HG03064 (cell line): ENCODE measurements at regions not wholly inside any gene's neighbourhood (a gene's known extent, or its start where the extent isn't known, plus 50 kb on each side); places are given as distances from the start of the nearest gene placed in this dataset.

Source experiments
- ATAC-seq: cut with Tn5 transposase; IDR thresholded peaks from one replicate; pipeline ENCODE4 v1.9.1; 2021; ENCODE audit warnings: low read depth; ENCODE audit not compliant: unreplicated experiment

DNA sequence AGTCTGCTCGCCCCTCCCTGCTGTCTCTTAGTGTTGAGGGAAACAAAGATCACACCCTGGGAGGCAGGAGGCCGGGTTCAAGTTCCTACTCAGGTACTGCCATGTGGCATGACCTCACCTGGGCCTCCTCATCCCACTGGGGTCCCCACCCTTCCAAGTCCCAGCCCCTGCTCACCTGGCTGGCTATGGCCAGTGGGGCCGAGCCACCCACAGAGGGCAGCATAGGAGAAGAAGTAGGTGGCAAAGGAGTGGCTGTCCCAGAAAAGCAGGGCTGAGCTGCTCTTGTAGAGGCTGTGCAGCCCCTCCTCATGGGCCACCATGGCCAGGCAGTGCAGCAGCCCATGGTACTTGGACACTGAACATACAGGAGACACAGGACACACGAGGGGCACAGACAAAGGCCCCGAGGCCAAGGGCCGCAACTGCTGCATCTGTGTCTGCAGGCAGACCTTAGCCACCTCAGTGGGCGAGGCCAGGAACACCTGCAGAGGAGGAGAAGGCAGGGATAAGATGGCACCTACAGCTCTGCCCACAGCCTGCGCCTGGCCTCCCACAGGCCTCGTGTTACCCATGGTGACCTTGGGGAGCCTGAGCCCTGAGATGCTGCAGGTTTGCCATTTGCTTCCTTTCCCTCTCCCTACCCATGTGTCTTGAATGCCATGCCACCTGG is 50.6 kb upstream of the MPEG1 start:
- no peak for ATAC-seq
